NCI-H2171 (cell line): ENCODE measurements at regions not wholly inside any gene's neighbourhood (a gene's known extent, or its start where the extent isn't known, plus 50 kb on each side); places are given as distances from the start of the nearest gene placed in this dataset.
"Not testable (repeated sequence)": the region's sequence is repeated elsewhere in the genome, so short reads cannot be mapped to it uniquely, and the experiment has no call there.

Source experiments
- DNase-seq: peaks from one replicate; lab custom pipeline; 2025; lab: John Stamatoyannopoulos, UW

DNA sequence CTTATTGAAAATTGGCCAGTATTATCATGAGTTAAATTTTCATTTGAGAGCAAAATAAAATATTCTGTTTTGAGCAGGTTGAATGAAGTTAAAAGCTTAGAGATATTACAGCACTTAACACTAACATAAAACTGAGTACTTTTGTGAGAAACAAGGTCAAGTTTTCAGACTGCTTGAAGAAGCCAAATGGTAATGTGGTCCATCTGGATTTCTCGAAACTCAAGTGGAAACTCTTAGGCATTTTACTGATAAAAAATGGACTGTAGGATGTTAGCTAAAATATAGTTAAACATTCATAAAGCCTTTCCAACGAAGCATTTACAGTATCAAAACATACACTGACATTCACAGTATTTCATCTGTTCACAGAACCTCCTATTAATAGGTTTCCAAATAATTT is 528.1 kb upstream of the SEMA3D start:
- no peak for DNase-seq

DNA sequence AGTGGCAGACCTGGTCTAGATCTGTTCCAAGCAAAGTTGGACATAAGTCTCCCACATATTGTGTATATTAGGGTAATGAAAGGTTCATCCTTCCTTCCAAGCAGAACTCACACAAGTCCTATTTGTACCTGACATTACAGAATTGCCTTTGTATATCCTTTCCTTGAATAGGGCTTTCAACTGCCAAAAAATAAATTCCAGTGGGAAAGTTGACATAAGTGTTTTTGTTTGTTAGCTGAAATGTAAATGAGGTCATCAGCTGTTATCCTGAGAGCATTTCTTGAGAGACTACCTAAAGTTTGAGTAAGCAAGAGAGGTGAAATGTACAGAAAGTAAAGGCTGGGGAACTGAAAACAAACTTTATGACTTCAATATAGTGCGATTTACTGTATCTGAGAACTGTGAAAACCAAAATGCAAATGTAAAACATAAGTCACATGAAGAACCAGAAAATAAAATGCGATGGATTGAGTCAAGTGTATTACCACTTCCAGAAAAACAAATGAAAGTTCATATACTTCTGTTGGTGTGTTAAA is 527.3 kb upstream of the SEMA3D start:
- no peak for DNase-seq

DNA sequence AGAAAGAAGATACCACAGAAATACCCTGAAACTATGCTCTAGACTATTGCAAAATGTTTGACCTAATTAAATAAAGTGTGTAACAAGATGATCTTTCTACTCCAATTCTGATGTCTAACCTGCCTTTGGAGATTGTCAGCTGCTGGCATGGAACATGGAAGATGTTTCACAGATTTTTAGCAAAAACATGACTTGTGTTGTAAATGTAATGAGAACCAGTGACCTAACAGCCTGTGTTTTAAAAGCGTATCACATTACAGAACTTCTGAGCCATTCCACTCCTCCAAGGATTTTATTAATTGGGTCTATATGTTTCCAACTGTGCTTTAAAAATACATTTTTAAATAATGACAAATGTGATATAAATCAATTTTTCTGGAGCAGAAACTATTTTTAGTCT is 526.3 kb upstream of the SEMA3D start:
- DNase-seq: no peak

DNA sequence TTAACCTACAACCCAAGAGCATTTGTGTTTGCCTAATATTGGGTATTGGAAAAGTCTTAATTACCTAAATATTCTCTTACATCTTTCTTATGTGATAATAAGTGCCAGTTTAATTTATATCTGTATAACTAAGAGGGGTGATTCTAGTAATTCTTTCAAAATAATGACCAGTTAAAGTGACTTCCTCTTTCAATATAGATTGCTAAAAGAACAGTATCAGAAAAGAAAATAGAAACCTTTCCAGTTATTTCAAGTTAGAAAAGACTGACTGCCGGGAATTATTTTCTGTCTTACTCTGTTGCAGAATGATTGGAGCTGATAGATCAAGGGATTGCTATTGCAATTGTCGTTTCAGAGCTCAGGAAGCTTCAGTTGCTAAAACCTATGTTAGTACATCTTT is 525.0 kb upstream of the SEMA3D start:
- no peak for DNase-seq

DNA sequence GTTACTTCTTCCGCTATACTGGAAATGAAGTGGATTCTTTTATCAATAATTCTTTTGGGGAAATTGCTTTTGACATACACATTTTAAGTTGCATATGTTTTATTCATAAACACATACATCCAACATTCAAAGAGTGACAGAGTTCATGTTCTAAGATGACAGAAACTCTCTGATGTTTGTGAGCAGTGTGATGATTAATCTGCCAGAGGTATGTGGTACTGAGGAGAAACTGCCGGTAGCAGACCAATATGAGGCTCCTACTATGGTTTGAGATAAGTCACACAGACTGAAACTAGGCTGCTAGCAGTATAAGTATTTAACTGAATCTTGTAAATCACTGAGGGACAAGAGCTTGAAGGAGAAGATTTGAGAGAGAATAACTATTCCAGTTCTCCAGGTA is 524.1 kb upstream of the SEMA3D start:
- no peak for DNase-seq

DNA sequence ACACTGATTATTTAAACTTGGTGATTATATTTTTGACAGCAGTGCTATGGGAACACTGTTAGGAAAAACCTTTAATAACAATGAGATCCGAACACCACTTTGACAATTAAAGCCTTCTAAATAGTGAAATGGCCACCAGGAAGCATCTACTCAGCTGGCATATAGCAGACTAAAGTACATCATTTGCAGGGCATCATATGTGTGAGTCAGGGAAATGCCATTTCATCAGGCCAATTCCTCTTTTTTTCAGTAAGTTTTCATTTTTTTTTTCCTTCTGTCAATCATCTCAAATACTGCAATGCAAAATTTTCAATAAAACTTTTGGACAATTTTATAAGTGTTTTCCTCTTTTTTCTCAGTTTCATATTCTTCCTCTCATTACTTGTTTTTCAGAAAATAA is 521.4 kb upstream of the SEMA3D start:
- DNase-seq: no peak

DNA sequence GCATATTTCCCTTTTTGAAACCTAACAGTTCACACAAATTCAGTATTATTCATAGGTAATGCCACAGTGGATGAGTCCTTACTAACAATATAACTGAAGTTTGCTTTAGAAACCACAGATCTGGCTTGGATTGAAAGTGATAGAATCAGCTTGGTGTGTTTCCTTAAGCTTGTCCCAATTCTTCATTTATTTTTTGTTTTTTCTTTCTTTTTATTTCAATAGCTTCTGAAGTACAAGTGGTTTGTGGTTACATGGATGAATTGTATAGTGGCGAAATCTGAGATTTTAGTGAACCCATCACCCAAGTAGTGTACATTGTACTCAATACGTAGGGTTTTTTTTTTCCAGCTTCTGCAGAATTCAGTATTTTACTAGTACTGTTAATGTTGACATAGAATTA is 518.2 kb upstream of the SEMA3D start:
- DNase-seq: no peak

DNA sequence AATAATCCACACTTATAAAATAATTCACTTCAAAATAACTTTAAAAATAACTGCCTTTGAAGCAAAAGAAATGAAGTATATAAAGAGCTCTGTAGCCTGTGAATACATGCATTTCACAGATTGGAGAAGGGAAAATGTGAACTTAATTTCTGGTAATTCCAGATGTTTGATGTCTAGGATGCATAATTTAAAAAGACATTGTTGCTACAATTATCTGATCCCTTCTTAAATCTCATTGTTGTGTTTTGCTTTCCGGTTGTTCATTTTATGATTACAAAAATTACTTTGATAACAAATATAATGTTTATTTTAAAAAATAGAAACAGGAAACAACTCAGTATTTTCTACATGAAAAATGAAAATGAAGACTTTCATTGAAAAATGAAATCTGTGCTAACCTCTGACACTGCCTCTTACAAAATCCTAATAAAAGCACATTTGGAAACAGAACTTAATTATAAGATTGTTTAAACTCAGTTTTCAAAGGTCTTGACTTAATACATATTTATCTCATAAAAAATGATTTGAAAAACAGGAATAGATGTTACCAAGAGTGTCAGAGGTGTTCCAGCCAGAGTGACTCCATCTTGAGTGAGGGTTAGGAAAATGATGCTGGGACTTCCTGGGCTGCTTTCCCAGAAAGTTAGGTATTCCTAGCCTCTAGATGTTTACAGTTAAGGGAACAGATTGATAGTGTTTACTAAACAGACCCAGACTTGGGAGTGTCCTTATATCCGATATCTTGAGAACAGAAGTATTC is 516.6 kb upstream of the SEMA3D start:
- DNase-seq: no peak

DNA sequence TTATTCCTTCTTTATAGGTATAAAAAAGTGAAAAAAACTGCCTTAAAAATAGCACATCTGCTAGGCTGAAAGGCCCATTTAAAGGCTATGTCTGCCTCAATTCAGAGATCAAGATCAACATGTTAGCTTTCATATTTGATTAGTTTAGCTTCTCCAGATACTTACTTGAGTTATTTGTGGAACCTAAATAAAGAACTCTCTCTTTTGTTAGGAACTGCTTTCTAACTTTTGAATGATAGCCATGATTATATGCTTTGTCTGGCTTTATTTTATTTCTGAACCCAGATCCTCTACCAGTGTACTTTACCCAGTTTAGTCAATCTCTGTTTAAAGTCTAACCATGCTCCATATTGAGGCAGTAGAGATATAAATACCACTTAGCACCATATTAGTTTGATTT is 515.5 kb upstream of the SEMA3D start:
- DNase-seq: no peak

DNA sequence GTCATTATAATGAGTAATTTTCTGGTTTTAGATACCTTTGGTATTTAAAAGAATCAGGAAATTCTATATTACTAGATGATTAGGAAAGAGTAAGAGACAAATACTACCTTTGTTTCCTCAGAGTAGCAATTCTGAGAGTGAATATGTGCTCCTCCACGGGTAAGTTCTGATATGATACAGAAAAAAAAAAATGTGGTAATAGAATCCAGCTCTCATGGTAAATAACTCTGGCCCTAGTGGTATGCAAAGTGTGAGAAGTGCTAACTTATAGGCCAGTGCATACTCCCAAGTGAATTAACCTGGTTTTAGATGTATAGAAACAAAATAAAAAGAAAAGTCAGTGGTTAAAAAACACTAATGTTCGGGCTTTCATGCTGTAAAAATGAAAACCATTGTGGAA is 512.6 kb upstream of the SEMA3D start:
- DNase-seq: no peak

DNA sequence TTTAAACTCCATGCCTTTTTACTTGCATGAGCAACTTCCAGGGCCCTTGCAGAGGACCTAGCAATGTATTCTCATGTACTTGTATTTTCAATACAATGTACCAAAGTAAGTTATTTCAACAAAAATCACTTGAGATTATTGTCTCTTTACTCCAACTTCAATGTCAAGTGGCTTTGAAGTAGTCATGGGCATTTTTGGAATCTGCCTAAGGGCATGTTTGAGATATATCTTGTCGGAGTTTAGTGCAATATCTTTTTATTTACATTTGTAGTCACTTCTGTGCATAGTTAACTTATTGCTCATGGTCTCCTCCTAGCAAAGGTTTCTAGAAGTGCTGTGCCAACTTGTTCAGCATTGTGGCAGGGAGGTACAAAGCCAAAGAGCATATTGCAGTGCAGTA is 508.7 kb upstream of the SEMA3D start:
- no peak for DNase-seq

DNA sequence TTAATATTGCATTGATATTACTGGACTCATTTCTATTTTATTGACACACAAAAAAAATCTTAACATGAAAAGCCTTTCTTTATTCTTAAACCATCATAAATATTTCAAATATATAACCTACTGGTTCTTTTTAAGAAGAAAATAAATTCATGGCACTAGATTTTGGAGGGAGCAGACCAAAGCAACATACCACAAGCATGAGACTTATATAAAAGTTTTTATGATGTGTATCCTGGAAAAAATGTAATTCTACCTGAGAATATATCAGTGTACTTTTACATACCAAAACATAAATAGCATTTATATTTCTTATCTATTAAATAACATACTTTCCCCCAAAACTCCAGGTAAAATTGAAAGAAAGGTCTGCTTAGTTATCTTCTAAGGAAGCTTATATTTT is 508.2 kb upstream of the SEMA3D start:
- DNase-seq: no peak

DNA sequence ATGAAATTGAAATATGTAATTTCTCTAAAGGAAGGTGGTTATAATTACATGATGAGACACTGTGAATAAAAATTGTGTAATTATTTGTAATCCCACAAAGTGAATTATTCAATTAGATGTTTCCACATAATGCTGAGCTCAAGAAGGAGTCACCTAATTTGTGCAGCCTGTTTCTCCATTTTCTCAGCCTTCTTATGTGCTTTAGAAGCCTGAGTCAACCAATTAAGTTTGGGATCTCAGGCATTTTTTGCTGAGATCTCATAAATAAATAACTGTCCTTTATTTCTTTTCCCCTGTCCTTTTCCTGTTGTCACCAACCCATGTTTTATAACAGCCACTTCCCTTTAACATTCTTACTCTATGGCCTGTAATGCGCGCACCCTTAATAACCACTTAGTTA is 506.5 kb upstream of the SEMA3D start:
- no peak for DNase-seq

DNA sequence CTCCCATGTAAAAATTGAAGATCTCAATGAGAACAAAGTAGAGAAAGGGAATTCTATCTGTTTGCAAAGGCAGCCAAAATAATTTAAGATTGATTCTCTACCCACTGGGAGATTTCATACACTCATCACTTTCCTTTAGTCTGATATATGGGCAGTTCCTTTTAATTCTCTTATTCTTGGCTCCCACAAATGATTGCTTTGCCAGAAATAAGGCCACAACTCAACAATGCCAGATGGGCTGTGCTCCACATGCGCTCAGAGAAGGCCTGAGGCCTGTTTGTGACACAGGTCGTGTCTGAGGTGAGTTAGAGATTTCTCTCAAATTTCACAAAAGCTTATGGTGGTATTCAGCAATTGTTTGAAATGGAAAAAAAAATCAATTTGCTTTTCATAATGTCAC is 501.9 kb upstream of the SEMA3D start:
- DNase-seq: no peak

DNA sequence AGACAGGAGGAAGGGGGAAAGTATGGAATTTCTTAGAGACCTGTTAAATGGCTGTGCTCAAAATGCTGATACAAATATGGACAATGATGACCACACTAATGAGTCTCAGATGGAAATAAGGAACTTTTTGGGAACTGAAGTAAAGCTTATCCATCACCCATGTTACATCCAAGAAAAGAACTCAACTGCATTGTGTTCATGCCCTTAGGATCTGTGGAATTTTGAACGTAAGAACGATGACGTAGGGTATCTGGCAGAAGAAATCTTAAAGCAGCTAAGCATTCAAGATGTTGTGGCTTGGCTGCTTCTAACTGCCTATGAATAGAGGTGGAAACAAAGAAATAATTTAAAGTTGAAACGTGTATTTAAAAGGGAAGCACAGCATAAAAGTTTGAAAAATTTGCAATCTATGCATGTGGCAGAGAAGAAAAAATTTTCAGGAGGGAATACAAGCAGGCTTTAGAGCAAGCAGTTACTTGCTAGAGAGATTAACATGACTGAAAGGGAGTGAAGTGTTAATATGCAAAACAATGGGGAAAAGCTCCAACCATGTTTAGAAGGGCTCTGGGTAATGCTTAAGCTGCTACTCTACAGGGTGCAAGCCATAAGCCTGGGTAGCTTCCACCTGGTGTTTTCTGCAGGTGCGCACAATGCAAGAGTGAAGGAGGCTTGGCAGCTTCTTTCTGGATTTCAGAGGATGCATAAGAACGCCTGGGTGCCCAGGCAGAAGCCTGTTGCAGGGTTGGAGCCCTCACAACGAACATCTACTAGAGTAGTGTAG is 499.7 kb upstream of the SEMA3D start:
- DNase-seq: no peak

DNA sequence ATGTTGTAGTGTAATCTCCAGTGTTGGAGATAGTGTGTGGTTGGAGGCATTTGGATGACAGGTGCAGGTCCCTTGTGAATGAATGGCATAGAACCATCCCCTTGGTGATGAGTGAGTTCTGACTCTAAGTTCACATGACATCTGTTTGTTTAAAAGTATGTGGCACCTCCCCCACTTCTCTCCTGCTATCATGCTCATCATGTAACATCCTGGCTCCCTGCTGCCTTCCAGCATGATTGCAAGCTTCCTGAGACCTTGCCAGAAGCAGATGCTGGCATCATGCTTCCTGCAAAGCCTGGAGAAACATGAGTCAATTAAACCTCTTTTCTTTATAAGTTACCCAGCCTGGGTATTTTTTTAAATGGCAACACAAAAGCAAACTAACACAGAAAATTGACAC is 499.0 kb upstream of the SEMA3D start:
- no peak for DNase-seq

DNA sequence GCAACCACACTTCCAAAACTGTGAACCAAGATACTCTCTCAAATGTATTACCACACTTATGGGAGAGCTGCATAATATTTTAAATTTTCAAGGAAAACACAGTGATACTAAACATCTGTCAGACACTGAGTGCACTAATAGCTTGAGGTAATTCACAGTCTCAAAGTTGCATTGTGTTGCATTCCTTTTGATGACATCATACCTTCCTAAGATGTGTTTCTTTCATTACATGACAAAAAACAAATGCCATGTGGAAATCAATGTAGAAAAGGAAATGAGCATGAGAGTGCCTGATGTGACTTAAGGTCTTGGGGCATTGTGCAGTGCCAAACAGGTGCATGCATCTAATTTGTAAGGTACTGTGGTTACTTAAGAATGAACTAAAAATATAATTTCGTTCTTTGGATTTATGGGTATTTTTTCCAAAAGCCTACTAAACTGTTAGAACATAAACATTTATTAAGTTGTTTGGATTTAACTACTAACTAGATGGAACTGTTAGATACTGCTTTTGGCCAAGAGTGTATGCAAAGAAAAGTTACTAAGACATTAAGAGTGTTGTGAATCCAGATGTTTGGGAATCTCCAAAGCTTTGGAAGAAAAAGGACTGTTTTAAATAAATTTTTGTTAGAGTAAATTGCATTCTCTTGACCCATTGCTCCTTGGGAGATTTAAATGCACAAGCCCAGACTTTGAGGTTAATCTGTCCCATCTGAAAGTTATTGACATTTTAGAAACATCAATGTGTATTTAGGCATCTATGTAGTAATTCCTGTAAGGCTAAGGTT is 496.2 kb upstream of the SEMA3D start:
- no peak for DNase-seq

DNA sequence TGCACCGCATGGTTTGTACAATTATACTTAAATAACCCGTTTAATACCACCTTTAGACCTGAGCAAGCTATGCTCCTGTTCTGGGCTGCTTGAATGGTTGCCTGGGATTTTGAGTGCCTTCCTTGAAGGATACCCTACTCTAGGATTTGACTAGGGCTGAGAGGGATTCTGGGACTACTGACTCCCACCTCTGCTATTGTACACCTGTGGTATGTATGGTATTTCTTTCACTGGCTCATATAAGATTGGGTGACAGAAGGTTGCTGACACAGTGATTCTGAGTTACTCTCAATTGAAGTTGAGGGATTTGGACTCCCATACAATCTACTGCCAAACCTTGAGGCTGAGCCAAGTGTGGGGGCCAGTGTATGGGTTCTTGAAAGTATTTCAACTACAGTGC is 494.4 kb upstream of the SEMA3D start:
- DNase-seq: no peak

DNA sequence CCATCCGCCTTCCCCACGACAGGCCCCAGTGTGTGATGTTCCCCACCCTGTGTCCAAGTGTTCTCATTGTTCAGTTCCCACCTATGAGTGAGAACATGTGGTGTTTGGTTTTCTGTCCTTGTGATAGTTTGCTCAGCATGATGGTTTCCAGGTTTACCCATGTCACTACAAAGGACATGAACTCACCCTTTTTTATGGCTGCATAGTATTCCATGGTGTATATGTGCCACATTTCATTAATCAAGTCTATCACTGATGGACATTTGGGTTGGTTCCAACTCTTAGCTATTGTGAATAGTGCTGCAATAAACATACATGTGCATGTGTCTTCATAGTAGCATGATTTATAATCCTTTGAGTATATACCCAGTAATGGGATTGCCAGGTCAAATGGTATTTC is 488.2 kb upstream of the SEMA3D start:
- not testable (repeated sequence) for DNase-seq

DNA sequence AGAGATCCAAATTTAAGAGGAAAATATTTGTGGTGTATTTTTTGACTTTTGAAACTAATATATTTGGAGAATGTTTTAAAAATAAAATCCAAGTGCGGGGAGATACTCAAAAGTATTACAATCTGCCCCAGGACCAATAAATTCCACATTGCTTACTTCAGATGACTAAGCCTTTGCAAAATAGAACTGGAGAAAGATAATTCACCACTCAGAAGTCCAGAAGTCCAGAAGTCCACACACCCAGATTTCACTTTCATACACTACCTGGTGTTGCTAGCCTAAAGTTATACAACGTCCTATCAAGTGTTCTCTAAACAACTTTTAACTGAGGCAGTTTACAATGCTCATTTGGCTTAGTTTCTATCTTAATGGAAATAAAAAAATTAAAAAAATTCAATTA is 487.0 kb upstream of the SEMA3D start:
- no peak for DNase-seq

DNA sequence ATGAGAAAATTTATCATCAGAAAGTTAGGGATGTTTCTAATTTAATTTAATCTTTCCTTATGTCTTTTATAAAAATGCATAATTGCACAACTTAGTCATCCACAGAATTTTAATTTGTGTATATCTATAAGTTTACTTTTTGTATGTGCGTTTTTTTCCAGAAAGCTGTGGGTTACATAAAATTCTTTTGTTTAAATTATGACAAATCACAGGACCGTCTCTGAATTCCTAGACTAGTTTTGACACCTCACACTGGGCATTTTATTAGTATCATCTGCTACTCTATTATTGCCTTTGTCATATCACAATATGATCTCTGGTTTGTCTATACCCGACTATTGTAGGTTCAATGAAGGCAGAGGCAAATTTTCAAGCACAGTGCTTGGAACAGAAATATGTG is 482.4 kb upstream of the SEMA3D start:
- no peak for DNase-seq

DNA sequence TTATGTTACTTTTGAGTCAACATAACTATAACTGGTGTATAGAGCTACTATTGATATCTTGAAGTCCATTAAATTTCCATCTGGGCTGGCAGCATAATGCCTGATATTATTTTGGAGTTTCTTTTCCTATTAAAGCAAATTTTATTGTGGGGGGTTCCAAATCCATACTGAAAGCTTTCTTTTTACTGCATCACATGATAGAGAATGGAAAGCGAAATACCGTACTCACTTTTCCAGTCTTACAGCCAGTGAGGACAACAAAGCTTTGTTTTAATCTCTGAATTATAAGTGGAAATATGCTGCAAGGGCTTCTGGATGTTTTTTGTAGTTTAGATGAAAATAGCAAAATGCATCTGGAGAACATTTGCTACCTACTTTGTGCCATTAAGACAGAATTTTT is 477.5 kb upstream of the SEMA3D start:
- DNase-seq: no peak

DNA sequence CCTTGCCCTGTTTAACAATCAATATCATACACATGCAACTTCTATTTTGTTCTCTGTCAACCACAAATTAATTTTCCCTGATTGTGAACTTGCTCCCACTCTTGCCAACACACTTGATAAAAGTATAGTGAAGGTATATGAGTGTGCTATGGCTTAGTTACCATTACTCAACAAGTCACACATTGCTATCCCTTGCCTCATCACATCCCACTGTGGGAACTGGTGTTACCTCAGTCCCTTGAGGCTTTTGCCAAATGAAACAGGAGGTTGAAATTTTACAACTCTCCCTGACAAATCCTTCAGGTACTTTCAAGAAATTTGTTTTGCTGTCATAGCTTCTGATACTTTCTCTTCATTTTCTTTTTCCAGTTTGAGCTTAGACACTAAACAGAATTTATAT is 472.5 kb upstream of the SEMA3D start:
- no peak for DNase-seq
